ENCODE measurements at regions not wholly inside any gene's neighbourhood (a gene's known extent, or its start where the extent isn't known, plus 50 kb on each side); places are given as distances from the start of the nearest gene placed in this dataset.

DNA sequence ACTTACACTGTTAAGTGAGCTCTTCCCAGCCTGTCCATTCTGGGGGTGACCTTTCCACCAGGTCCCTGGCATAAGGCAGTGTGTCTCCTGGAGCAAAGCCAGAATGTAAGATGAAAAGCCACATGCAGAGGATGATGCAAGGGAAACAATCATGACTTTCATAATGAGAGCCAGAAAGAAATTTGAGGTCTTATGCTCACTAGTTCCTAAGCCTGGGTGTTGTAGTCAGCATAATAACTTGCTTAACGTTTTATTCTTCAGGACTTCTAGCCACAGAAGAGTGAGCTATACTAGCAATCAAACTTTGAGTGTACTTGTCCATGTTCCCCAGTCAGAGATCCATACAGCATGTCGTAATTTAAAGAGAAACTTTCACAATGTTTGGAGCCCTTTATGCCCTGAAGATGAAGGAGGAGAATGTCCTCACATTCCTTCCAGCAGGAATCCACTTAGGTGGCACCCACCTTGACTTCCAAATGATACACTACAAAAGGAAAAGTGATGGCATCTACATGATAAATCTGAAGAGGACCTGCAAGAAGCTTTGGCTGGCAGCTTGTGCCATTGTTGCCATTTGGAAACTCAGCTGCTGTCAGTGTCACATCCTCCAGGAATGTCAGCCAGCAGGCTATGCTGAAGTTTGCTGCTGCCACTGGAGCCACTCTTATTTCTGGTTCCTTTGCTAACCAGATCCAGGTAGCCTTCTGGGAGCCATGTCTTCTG is 60.5 kb upstream of the FOXD3 start:
- TF ChIP-seq POLR2A (IDR thresholded peaks at IDR 0.05) = no peak
- TF ChIP-seq, protein P1, sequence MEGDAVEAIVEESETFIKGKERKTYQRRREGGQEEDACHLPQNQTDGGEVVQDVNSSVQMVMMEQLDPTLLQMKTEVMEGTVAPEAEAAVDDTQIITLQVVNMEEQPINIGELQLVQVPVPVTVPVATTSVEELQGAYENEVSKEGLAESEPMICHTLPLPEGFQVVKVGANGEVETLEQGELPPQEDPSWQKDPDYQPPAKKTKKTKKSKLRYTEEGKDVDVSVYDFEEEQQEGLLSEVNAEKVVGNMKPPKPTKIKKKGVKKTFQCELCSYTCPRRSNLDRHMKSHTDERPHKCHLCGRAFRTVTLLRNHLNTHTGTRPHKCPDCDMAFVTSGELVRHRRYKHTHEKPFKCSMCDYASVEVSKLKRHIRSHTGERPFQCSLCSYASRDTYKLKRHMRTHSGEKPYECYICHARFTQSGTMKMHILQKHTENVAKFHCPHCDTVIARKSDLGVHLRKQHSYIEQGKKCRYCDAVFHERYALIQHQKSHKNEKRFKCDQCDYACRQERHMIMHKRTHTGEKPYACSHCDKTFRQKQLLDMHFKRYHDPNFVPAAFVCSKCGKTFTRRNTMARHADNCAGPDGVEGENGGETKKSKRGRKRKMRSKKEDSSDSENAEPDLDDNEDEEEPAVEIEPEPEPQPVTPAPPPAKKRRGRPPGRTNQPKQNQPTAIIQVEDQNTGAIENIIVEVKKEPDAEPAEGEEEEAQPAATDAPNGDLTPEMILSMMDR (IDR thresholded peaks at IDR 0.05 in 4 of 5, conservative IDR thresholded peaks at IDR 0.05 in 1 of 5) = no peak

All from gastrocnemius medialis (tissue), 4 donors.